ENCODE measurements at regions not wholly inside any gene's neighbourhood (a gene's known extent, or its start where the extent isn't known, plus 50 kb on each side); places are given as distances from the start of the nearest gene placed in this dataset.
"Not testable (repeated sequence)": the region's sequence is repeated elsewhere in the genome, so short reads cannot be mapped to it uniquely, and the experiment has no call there.

DNA sequence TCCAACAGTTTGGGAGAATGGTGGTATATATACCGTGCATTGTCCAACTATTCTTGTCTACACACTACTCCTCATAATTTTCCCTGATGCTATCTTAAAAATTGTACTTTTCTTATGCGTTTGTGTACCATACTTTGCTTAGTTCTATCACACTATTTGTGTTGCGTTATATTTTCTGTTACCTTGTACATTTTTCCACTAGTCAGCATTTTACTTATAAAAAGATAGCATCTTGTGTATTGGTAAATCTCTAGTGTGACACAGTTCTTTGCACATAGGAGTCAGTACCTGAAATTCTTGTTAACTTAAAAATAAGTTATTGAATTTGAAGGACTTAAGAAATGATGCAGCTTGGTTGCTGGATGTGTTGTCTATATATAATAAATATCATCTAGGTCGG is 201.8 kb upstream of the LMO3 start:
- DNase-seq = no peak

DNA sequence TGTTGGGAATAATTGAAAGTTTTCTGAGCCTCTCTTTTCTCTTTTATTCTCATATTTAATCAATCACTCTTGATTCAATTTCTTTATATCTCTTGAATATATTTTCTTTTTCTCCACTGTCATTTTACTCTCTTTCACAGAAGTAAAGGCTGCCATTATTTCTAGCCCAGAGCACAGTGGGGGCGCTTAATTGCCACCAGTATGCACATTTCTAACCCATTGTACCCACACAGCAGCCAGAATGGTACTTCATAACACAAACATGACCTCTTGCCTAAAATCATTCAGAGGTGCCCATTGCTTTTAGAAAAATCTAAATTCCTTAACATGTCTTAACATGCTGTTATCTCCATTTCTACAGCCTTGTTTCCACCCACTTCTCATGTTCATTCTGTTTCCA is 190.2 kb upstream of the LMO3 start:
- no peak for DNase-seq

DNA sequence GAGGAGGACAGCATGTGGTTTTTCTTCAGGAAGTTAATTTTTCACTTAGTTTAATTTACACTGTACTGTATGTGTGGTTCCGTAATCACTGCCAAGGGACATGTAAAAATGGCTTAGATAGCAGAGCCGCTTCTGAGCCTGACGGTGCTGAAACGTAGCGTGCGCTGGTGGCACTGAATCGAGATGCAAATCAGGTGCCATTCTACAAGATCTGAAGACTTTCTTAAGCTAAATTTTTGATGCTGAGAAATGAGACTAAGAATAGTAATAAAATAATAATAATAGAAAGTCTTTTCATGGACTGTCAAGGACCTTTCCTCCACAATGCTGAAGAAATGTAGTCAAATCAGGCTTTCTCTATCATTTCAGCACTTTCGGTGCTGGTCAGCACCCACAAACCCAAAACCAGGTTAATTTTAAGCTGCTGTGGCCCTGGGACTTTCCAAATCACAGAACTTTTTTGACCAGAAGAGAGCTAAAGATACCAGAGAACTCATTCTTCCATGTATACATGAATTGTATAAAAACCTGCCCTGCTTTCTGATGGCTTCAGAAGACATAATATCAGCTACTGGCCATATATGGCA is 183.3 kb upstream of the LMO3 start:
- no peak for DNase-seq

DNA sequence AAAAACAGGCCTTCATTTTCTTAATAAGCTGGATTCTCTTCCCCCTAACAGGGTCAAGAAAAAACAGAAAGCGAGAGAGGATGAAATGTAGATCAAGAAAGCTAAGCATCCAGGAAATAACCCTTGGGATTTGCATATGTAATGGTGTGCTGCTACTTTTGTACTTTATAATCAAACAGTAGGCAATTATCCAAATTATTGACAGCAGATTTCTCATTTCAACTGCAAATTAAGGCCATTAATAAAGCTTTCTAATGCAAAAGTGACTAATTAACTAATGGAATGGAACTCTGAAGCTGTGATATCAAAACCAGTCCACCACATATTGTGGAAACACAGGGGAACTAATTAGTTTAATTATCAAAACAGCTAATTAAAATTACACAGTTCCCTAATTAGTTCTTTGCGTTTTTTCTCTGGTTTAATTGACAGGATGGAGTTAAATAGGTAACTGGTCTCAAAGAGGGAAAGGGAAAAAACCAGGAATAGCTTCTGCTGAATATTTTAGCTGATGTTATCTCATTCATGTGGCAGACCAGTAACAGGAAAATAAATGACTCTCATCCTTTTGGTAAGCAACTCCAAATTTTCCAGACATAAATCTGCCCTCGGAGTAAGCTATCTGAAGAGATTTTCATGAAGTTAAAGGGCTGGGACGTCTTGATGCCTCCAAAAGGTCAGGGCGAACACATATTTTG is 182.7 kb upstream of the LMO3 start:
- no peak for DNase-seq

DNA sequence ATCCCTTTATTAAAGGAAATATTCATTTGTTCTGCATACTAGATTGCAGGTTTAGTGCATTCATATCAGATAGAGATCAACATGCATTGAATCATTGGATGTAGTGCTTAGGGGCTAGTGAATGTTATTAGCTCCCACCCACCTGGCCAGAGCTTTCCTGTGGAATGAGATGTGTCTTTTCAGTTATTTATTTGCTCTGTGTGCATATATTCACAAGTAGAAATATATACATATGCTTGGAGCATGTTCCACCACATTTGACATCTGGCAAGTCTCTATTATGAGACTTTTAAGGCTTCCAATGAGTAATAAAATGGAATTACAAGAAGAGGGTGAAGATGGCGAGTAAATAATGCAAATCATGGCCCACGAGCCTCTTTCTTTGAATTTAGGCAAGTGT is 180.0 kb upstream of the LMO3 start:
- DNase-seq = no peak

DNA sequence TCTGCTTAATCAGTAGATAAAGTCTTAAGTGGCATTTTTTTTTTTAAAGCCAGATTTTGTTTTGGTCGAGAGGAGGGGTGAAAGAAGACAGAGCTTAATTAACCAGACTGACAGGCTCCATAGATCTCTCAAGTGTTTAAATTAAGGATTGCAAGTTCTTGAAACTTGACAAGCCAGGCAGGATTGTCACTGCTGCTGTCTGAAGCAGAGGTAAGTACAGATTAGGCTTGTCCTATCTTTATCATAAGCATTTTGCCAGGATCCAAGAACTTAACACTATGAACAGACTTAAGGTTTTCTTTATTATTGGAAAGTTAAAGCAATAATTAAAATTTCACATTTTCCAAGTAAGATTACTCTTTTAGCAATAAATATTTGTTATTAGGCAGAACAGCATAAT is 179.6 kb upstream of the LMO3 start:
- no peak for DNase-seq

DNA sequence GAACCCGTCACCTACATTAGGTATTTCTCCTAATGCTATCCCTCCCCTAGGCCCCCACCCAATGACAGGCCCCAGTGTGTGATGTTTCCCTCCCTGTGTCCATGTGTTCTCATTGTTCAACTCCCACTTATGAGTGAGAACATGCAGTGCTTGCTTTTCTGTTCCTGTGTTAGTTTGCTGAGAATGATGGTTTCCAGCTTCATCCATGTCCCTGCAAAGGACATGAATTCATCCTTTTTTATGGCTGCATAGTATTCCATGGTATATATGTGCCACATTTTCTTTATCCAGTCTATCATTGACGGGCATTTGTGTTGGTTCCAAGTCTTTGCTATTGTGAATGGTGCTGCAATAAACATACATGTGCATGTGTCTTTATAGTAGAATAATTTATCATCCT is 163.2 kb upstream of the LMO3 start:
- DNase-seq = not testable (repeated sequence)

DNA sequence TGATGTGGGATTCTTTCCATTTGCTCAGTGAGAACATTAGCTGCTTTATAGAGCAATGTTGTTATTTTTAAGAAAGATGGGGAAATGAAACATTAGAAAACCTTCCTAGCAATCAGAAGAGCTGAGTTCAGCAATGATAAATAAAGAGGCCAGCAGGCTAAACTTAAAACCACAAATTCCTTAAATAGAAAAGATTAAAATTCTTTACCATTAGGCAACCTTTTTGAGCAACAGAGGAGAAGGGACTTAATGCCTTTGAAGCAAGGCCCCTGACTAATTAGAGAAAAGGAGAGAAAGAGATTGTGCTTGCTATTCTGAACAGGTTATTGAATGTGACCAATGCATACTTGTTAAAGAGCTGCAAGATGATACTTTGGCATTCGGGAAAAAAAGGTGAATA is 160.8 kb upstream of the LMO3 start:
- no peak for DNase-seq

DNA sequence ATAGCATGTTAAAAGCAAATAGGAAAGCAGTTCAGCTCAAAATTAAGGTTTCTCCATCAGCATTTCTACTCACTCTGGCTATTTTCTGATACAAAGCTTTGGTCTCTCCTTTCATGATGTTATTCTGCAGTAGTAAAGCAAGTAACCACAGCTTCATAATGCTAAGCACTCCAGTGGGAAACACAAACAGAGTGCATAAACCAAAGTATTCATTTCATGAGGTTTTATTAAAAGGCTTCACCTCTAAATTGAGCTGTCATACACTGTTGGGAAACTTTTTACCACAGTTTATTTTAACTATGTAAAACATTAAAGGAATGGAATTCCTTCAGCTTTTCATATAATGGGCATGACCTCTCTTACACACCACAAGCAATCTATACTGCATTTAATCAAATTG is 157.9 kb upstream of the LMO3 start:
- no peak for DNase-seq

DNA sequence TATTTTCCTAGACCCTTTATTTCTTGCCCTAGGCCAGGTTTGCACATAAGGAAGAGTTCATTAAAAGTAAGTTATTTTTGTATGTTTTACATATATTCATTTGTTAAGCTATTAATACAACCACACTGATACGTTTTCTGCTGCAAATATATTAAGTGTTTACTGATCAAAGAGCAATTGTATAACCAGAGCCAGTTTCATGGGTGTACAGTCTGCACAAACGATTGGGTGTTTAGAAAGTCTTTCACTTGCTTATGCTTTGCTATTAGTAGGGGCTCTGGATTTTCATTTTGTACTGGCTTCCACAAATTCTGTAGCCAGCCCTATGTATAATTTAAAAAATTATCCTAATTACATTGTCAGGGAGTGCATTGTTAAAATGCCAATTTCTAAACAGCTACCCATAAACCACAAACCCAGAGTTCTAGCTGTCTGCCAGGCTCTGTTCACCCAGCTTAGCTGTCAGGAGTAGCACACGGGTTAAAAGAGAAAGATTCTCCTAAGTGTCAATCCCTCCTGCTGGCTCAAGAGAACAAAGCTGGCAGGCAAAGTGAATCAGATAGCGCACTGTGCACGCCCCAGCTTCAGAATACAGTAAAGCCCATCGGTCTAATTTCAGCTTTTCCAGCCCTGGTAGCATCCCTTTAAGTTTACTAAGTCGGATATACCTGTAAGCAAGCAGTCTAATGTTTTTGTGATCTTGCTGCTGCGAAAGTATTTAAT is 151.0 kb upstream of the LMO3 start:
- DNase-seq = peak; percentile 67

DNA sequence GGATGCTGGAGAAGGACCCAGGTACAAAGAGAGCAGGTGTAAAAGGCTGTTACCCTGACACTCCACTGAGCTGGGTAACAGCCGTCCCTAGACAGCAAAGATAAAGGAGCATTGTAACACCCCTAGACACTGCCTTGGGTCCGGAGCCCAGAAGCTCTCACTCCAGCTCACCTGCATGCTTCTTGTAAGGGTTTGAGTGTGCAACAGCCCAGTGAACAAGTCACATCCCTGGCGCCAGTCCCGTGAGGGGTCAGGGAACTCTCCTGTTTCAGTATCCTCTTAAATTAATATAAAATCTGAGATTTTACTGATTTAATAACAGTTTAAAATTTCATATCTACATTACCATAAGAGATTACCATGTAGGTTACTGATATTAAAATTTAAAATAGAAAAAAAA is 124.8 kb upstream of the LMO3 start:
- DNase-seq = no peak

DNA sequence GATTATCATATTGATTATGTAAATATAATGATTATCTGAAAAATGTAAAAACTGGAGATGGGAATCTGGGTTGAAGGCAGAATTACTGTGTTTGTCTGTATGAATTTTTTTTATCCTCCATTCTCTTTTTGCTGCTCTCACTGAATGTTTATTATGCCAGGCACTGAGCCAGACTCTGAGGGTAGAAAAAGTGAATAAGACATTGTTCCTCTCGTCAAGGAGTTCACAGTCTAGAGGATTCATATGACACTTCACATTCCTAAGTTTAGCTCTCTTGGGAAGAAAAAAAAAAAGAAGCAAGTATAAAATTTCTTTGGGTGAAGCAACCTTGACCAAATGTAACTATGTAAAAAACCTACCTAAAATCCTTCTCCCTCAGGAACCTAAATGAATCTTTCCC is 120.9 kb upstream of the LMO3 start:
- no peak for DNase-seq

DNA sequence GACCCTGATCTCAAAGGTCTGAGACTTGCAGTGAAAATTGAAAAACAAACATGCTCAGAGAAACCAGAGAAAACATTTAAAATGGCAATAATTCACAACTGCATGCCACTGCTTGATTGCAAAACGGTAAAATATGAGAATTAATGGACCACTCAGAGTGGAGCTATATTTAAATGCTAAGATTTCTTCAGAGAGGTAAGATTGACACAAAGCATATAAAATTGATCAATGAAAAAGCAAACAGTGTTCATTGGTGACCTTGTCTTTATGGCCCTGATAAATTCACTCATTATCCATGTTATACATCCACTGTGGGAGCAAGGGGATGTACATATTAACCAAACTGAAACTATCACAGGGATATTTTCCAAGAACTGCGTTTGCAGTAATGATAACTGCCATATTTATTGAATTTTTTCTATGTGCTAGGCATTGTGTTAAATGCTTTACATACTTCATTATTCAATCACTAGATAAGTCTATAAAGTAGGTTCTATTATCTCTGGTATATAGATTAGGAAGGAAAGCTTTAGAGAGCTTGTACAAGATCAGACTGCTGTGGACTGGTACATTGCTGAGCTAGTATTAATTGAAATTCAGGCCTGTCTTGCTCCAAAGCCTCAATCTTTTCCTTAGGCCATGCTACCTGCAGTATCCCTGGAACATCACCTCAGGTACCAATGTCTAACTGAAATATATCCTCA is 113.9 kb upstream of the LMO3 start:
- no peak for DNase-seq

DNA sequence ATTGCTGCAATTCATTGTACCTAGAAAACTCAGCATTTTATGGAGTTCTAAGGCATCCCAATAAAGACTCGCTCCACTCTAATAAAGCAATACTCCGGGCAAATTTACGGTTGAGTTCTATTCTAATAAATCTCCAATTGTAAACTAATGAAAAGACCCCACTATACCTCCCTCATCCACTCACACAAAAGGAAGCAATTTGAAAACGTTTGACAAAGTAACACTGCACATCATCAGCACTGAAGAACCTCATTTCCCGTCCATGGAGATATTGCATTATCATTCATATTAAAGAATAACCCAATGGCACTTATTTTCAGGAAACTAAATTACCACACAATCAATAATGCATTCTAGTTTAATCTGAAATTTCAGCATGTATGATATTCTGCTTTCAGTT is 111.0 kb upstream of the LMO3 start:
- no peak for DNase-seq

DNA sequence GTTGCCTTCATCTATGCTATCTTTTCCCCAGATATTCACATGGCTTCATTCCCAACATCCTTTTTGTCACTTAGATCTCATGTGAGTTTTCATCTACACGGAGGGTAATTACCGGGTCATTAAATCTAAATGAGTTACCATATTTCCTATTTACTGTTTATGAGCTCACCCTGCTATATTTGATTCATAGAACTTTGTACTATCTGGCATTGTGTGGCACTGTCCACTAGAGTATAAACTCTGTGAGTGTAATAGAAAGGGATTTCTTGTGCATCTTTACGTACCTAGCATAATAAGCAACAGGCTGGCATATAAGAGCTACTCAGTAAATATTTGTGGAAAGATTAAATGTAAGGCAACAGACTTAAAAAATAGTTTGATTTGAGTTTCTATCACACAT is 86.1 kb upstream of the LMO3 start:
- no peak for DNase-seq

DNA sequence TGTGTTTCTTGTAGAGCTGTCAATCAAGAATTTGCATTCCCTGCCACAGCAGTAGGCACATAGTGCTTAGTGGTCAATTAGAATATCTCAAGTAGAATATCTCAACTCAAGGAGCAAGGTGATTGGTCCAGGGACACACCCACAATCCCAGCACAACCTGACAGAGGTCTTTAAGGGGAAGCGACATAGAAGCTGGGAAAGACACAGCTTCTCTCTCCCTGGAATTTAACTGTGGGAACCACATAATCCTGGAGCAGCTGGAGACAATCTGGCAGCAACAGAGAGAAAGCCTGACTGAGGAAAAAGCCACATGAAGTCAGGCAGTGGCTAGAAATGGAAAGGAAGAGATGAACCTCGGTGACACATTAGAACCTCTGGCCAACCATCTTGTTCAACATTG is 85.7 kb upstream of the LMO3 start:
- no peak for DNase-seq

DNA sequence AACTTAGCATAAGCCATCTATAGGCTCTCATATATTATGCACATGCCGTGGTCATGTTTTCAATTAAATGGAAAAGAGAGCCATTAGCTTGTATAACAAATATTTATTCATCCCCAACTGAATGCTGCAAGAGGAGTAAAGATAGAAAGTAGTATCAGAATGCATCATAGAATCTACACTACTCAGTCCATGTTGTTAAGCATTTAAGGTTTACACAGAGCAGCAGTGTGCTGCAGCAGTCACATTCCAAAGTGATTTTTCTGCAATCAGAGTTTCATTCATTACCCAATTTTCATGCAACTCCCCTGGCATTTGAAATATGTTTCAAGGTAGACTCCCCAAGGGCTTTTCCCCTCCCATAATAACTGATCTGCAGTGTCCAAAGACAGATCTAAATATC is 82.2 kb upstream of the LMO3 start:
- no peak for DNase-seq

DNA sequence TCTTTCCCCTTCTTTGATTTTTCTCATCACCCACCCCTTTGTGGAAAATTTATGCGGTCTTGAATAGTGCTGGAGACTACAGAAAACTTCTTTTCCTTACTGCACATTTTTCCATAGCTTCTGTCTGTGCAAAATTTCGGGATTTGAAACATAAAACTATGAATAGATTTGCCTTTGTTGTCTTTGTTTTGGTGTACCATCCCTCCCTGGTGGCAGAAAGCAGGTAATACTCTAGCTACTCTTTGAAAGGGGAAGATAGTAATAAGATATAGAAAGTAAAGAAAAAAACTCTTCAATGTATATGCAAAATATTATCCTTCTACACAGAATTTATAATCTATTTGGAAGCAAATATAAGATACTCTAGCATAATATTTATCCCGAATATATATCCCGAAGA is 79.1 kb upstream of the LMO3 start:
- no peak for DNase-seq

DNA sequence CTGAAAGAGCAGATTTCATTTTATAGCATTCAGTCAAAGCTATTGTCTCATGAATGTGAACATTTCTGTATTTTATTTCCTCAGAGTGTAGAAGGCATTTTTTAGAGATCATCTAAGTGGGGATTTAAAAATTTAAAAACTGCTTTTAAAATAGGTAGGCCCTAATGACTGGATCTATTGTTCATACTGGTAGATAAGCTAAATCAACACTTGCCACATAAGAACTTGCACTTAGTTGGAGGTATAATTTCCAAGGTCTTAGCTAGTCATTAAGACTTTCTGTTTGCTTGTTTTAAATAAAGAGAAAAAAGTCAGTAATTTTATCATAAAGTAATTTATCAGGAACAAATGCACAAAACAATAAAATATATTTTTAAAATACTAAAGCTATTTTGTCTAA is 75.2 kb upstream of the LMO3 start:
- DNase-seq = no peak

DNA sequence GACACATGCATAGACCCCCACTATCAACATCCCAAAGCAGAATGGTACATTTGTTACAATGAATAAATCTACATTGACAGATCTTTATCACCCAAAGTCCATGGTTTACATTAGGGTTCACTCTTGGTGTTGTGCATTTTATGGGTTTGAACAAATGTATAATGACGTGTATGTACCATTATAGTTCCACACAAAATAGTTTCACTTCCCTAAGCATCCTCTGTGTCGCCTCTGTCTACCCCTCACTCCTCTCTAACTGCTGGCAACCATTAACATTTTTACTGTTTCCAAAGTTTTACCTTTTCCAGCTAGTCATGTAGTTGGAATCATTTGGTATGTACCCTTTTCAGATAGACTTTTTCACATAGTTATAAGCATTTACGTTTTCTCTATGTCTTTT is 69.5 kb upstream of the LMO3 start:
- DNase-seq = no peak

DNA sequence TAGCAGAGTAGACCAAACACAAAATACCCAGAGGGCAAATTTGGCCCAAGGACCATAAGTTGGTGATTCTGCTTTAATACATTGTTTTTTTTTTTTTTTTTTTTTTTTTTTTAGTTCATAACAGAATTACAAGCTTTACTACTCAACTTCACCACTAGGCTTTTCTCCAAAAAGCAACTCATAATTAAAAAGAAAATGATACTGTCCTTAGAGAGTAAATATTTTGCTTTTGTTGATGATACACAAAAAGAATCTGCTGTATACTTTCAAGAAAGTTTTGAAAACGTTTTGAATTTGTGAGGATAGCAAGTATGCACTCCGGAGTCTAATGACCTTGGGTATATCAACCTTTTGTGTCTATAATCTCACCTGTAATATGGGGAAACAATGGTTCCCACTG is 68.9 kb upstream of the LMO3 start:
- no peak for DNase-seq

DNA sequence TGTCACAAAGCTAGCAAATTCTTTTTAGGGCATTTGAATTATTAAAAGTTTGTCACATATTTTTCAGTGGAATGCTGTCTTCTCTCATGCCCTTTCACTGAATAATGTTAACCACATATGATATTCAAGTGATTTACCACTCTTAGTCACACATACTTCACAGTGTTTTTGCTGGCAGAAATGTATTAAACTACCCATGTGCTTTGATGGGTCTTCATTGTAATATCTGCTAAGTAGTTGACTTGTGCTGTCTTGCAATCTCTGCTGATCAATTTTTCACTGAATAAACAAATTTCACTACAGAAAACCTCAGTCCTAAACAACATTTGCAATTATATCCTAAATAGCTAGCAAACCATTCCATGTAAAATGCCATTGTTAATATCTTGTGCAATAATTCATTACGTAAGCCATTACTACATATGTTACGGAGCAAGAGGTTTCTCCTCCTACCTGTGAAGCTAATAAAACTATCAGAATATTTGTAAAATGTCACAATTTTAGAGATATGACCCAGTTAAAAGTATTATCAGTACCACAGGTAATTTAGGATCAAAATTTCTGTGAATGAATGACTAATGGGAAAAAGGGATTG is 64.6 kb upstream of the LMO3 start:
- DNase-seq = no peak

DNA sequence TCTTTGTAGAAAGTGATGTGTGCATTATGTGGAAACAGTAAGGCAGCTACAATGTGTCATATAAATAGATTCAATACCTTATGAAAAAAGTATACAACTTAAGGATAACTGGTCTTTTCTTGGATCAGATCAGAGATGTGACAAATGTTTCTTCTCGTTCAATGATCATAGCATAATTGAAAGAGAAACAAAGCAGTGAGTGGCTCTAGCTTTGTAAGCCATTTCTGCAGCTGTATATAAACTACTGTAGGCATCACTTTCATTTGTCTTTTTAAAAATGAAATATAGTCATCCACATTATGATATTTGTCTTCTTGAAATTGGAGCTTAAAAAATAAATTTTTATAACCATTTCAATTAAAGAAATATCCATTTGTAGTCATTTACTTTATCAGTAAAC is 63.8 kb upstream of the LMO3 start:
- DNase-seq = no peak

DNA sequence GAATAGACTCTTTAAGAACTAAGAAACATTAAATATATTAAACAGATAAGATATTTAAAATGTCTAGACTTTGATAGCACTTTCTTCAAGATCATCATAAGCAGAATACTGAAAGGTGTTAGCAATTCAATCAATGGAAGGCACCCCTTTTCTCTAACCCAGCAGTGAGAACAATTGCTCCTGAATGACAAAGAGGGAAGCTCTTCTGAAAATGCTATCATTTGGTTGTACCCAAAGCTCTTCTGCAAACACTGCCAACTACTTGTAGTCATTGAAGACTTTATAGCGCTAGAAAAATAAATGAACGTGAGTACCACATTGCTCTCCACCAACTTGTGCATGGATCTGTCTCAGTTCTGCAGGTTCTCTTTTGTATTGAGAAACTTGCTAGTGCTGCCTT is 62.2 kb upstream of the LMO3 start:
- DNase-seq = no peak
